HepG2 (cell line): ENCODE measurements at regions not wholly inside any gene's neighbourhood (a gene's known extent, or its start where the extent isn't known, plus 50 kb on each side); places are given as distances from the start of the nearest gene placed in this dataset.
A peak's percentile ranks its signal among the peaks of the same experiment; 100 is the strongest.

Experiments
- ATAC-seq: fragments of 200-7000 bp; cut with Tn5 transposase; 3 replicates; pipeline ENCODE4 v1.9.1; 2020; ENCODE audit warnings: mild to moderate bottlenecking, moderate library complexity
- BruUV-seq: library from RNA; stranded (reverse); fragments of 400-500 nt; replicated peaks from 2 replicates; lab custom pipeline; 2021; lab: Mats Ljungman, UMichigan
- CTCF ChIA-PET: fragments of 300-600 bp; formaldehyde crosslinking; extraction: SDS; loops from one replicate; lab custom pipeline; 2021; ENCODE audit warnings: low total read pairs, inconsistent platforms, low intra/inter-chr PET ratio; lab: Yijun Ruan, JAX
- POLR2A ChIA-PET: fragments of 350-600 bp; sonication (Branson Sonifier 250); formaldehyde crosslinking; loops from one replicate; lab custom pipeline; 2020; ENCODE audit warnings: antibody characterized with exemption, inconsistent platforms; lab: Yijun Ruan, JAX
- DNase-seq: peaks from one replicate; pipeline ENCODE4 v3.0.0-alpha.2; 2015; ENCODE audit warnings: low spot score
- FAIRE-seq: peaks from 3 replicates; lab custom pipeline; 2011; peaks lifted over from hg19 to GRCh38; lab: Jason Lieb, UNC
- H2AFZ ChIP-seq: one replicate; pipeline ENCODE4 v1.6.1; 2011; ENCODE audit warnings: low read length, inconsistent platforms
- H3K27ac ChIP-seq: fragments of 300-600 bp; 3 replicates; pipeline ENCODE4 v1.8.0; 2011; ENCODE audit warnings: mixed run types, mild to moderate bottlenecking, mixed read lengths, low read length, inconsistent platforms; ENCODE audit not compliant: insufficient read depth; ENCODE audit errors: extremely low read length
- H3K27me3 ChIP-seq, 2 experiments: fragments of 200-600 bp in 1 of 2; 2 replicates in 1 of 2; 3 replicates in 1 of 2; pipeline versions ENCODE4 v1.6.0 to v1.8.0; 2011; ENCODE audit warnings: low read length in 2 of 2, mild to moderate bottlenecking in 2 of 2, moderate library complexity in 2 of 2, inconsistent platforms in 1 of 2; ENCODE audit not compliant: insufficient read depth in 2 of 2, control insufficient read depth in 1 of 2
- H3K36me3 ChIP-seq, 2 experiments: fragments of 200-600 bp in 1 of 2; replicated peaks in 1 of 2; 2 replicates in 1 of 2; 3 replicates in 1 of 2; pipeline versions ENCODE4 v1.5.1 to v1.8.0; 2011; ENCODE audit warnings: low read length in 2 of 2, inconsistent platforms in 1 of 2; ENCODE audit not compliant: insufficient read depth in 2 of 2, control insufficient read depth in 1 of 2
- H3K4me1 ChIP-seq: 2 replicates; pipeline ENCODE4 v1.5.1; 2012; ENCODE audit warnings: low read length, inconsistent platforms; ENCODE audit not compliant: insufficient read depth
- H3K4me2 ChIP-seq: 2 replicates; pipeline ENCODE4 v1.6.0; 2011; ENCODE audit warnings: low read depth, low read length, inconsistent platforms
- H3K4me3 ChIP-seq, 3 experiments: fragments of 200-600 bp in 1 of 3; sonication (generic), shearing (Covaris generic) in 1 of 3; replicated peaks in 1 of 3; 2 replicates each; pipeline ENCODE4 v1.5.1; 2011 to 2016; ENCODE audit warnings: low read length in 3 of 3, inconsistent platforms in 2 of 3, low read depth in 2 of 3, mild to moderate bottlenecking in 2 of 3, control low read depth in 1 of 3, mixed read lengths in 1 of 3; ENCODE audit not compliant: insufficient read depth in 1 of 3
- H3K79me2 ChIP-seq: one replicate; pipeline ENCODE4 v1.6.1; 2011; ENCODE audit warnings: low read length, inconsistent platforms; ENCODE audit not compliant: insufficient read depth
- H3K9ac ChIP-seq: 2 replicates; pipeline ENCODE4 v1.6.0; 2011; ENCODE audit warnings: mild to moderate bottlenecking, low read depth, low read length, inconsistent platforms; ENCODE audit not compliant: insufficient read depth
- H3K9me3 ChIP-seq: 2 replicates; pipeline ENCODE4 v1.5.1; 2012; ENCODE audit warnings: mild to moderate bottlenecking, low read length
- H4K20me1 ChIP-seq: 2 replicates; pipeline ENCODE4 v1.6.0; 2011; ENCODE audit warnings: inconsistent platforms, mild to moderate bottlenecking, low read length, moderate library complexity; ENCODE audit not compliant: insufficient read depth
- CREB1 ChIP-seq, 2 experiments: fragments of 450-650 bp in 1 of 2; IDR thresholded peaks; 2 replicates each; pipeline ENCODE4 v1.6.1; 2016 to 2017; ENCODE audit warnings: control low read depth in 1 of 2, mild to moderate bottlenecking in 1 of 2, missing compliant biosample characterization in 1 of 2, missing genetic modification characterization in 1 of 2
- HNF4G ChIP-seq, 2 experiments: sonication (generic) in 1 of 2; formaldehyde crosslinking in 1 of 2; IDR thresholded peaks; 2 replicates each; pipeline versions ENCODE4 v1.4.0 to v1.6.1; 2011 to 2020; ENCODE audit warnings: borderline replicate concordance in 2 of 2, low read depth in 2 of 2, mild to moderate bottlenecking in 2 of 2, low read length in 1 of 2, missing genetic modification reagents in 1 of 2, moderate library complexity in 1 of 2
- JUND ChIP-seq: sonication (generic); formaldehyde crosslinking; IDR thresholded peaks from 2 replicates; pipeline ENCODE4 v1.8.0; 2022; ENCODE audit warnings: mild to moderate bottlenecking, missing genetic modification reagents
- MBD4 ChIP-seq: IDR thresholded peaks from 2 replicates; pipeline ENCODE4 v1.6.1; 2012; ENCODE audit warnings: low read length, inconsistent platforms, borderline replicate concordance
- MEIS1 ChIP-seq: sonication (generic); formaldehyde crosslinking; IDR thresholded peaks from 2 replicates; pipeline ENCODE4 v1.9.0; 2021; ENCODE audit warnings: mild to moderate bottlenecking, missing genetic modification reagents, moderate library complexity, borderline replicate concordance
- MTA1 ChIP-seq: sonication (generic); formaldehyde crosslinking; IDR thresholded peaks from 2 replicates; pipeline ENCODE4 v1.4.0; 2020; ENCODE audit warnings: missing genetic modification reagents, mild to moderate bottlenecking, borderline replicate concordance
- PITX1 ChIP-seq: sonication (generic); formaldehyde crosslinking; IDR thresholded peaks from 2 replicates; pipeline ENCODE4 v1.5.1; 2020; ENCODE audit warnings: mild to moderate bottlenecking, missing genetic modification reagents
- RAD51 ChIP-seq: fragments of 450-650 bp; IDR thresholded peaks from 2 replicates; pipeline ENCODE4 v1.6.1; 2016; ENCODE audit warnings: borderline replicate concordance
- RARG ChIP-seq: sonication (generic); formaldehyde crosslinking; IDR thresholded peaks from 2 replicates; pipeline ENCODE4 v1.4.0; 2020; ENCODE audit warnings: low read depth, mild to moderate bottlenecking, missing genetic modification reagents
- REL ChIP-seq: sonication (generic); formaldehyde crosslinking; conservative IDR thresholded peaks from 2 replicates; pipeline ENCODE4 v1.8.0; 2022; ENCODE audit warnings: mild to moderate bottlenecking, missing genetic modification reagents, moderate library complexity
- ZKSCAN1 ChIP-seq: fragments of 150-350 bp; IDR thresholded peaks from 2 replicates; pipeline ENCODE4 v1.6.1; 2014; ENCODE audit warnings: low read length
- ZNF235 ChIP-seq: sonication (generic); formaldehyde crosslinking; IDR thresholded peaks from 2 replicates; pipeline ENCODE4 v1.8.1; 2023; ENCODE audit warnings: mild to moderate bottlenecking, missing genetic modification reagents, borderline replicate concordance
- WGBS: methylation state at CpG from one replicate; pipeline ENCODE4 v1.1.6; 2017; ENCODE audit warnings: low lambda C conversion rate; 5-methylcytosine and 5-hydroxymethylcytosine counted together
- in situ Hi-C: cut with HindIII; loops from 2 replicates; pipeline ENCODE4 v1.10.0; 2017; ENCODE audit warnings: low pct_unique_long_range_greater_than_20kb; ENCODE audit not compliant: extremely low pct_ligation_motif_present
- intact Hi-C: fragments of 100-400 bp; cut with micrococcal nuclease; formaldehyde crosslinking; loops from one replicate; pipeline ENCODE4 v1.10.0; 2022; ENCODE audit not compliant: unreplicated experiment
- TF ChIP-seq, protein P1 (sequence below): sonication (generic); formaldehyde crosslinking; IDR thresholded peaks from 2 replicates; pipeline ENCODE4 v1.9.0; 2021; ENCODE audit warnings: missing genetic modification reagents, borderline replicate concordance
- TF ChIP-seq, protein P2 (sequence below): sonication (generic); formaldehyde crosslinking; IDR thresholded peaks from 2 replicates; pipeline ENCODE4 v1.5.0; 2020; ENCODE audit warnings: missing genetic modification reagents
- TF ChIP-seq, protein P3 (sequence below): sonication (generic); formaldehyde crosslinking; IDR thresholded peaks from 2 replicates; pipeline ENCODE4 v1.4.0; 2020; ENCODE audit warnings: missing genetic modification reagents, borderline replicate concordance
- TF ChIP-seq, protein P4 (sequence below): sonication (generic); formaldehyde crosslinking; IDR thresholded peaks from 2 replicates; pipeline ENCODE4 v1.4.0; 2020; ENCODE audit warnings: missing genetic modification reagents, borderline replicate concordance

DNA sequence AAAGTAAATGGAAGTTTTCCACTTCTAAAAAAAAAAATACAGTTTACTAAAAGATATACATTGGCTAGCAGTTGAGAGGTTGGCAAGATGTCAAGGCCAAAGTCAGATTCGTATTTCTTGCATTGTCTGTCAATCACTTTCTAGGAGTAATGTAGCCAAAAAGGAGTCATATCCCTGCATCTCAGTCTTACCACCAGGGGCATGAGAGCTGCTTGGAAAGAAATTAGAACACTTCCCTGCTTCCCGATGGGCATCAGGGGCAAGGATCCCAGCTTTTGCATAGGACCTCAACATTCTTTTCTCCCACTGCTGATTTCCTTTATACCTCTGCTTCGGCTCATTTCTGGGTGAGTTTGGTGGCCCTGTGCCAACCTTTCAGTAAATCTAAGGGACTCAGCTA is 581.0 kb upstream of the MAP3K7 start:
- Histone ChIP-seq H3K9me3 (no peaks in the 10 kb centered on the region), H3K4me3 (no peak overlapping the region), H3K9ac (no peak overlapping the region), H4K20me1 (no peaks in the 10 kb centered on the region), H3K27me3 (peaks cover 0 to 5% of the 10 kb centered on the region in 2 experiments; a peak in 1 of 5 replicates), H3K4me2 (no peak overlapping the region), H3K79me2 (no peaks in the 10 kb centered on the region), H2AFZ (no peak overlapping the region), H3K36me3 (no peaks in the 10 kb centered on the region), H3K27ac (no peak overlapping the region), H3K4me1 (no peaks in the 10 kb centered on the region)
- BruUV-seq = no TSS peak
- 0% methylated on average over 3 of the region's 3 CpGs for WGBS
- in situ Hi-C loops = no loop called here
- FAIRE-seq (no peak), DNase-seq (peak; percentile 3), ATAC-seq (peak; percentile 45; the same call in 1 of the 3 replicates)
- ChIA-PET POLR2A (no interaction called here), CTCF (no interaction called here)
- intact Hi-C loops = no loop called here
- TF ChIP-seq RAD51 = no peak
- TF ChIP-seq, protein P1, sequence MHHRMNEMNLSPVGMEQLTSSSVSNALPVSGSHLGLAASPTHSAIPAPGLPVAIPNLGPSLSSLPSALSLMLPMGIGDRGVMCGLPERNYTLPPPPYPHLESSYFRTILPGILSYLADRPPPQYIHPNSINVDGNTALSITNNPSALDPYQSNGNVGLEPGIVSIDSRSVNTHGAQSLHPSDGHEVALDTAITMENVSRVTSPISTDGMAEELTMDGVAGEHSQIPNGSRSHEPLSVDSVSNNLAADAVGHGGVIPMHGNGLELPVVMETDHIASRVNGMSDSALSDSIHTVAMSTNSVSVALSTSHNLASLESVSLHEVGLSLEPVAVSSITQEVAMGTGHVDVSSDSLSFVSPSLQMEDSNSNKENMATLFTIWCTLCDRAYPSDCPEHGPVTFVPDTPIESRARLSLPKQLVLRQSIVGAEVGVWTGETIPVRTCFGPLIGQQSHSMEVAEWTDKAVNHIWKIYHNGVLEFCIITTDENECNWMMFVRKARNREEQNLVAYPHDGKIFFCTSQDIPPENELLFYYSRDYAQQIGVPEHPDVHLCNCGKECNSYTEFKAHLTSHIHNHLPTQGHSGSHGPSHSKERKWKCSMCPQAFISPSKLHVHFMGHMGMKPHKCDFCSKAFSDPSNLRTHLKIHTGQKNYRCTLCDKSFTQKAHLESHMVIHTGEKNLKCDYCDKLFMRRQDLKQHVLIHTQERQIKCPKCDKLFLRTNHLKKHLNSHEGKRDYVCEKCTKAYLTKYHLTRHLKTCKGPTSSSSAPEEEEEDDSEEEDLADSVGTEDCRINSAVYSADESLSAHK (CRISPR knock-in tag) = no peak
- TF ChIP-seq MBD4 = no peak
- no peak for TF ChIP-seq MTA1
- TF ChIP-seq, protein P2, sequence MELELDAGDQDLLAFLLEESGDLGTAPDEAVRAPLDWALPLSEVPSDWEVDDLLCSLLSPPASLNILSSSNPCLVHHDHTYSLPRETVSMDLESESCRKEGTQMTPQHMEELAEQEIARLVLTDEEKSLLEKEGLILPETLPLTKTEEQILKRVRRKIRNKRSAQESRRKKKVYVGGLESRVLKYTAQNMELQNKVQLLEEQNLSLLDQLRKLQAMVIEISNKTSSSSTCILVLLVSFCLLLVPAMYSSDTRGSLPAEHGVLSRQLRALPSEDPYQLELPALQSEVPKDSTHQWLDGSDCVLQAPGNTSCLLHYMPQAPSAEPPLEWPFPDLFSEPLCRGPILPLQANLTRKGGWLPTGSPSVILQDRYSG (CRISPR knock-in tag) = no peak
- TF ChIP-seq JUND = no peak
- TF ChIP-seq, protein P3, sequence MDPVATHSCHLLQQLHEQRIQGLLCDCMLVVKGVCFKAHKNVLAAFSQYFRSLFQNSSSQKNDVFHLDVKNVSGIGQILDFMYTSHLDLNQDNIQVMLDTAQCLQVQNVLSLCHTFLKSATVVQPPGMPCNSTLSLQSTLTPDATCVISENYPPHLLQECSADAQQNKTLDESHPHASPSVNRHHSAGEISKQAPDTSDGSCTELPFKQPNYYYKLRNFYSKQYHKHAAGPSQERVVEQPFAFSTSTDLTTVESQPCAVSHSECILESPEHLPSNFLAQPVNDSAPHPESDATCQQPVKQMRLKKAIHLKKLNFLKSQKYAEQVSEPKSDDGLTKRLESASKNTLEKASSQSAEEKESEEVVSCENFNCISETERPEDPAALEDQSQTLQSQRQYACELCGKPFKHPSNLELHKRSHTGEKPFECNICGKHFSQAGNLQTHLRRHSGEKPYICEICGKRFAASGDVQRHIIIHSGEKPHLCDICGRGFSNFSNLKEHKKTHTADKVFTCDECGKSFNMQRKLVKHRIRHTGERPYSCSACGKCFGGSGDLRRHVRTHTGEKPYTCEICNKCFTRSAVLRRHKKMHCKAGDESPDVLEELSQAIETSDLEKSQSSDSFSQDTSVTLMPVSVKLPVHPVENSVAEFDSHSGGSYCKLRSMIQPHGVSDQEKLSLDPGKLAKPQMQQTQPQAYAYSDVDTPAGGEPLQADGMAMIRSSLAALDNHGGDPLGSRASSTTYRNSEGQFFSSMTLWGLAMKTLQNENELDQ (CRISPR knock-in tag) = no peak
- TF ChIP-seq CREB1 (IDR thresholded peaks at IDR 0.05) = no peak
- no peak for TF ChIP-seq CREB1 (CRISPR knock-in tag; IDR thresholded peaks at IDR 0.05)
- no peak for TF ChIP-seq HNF4G (IDR thresholded peaks at IDR 0.05; ENCODE audit: borderline replicate concordance, low read depth, low read length)
- TF ChIP-seq HNF4G (CRISPR knock-in tag; IDR thresholded peaks at IDR 0.05; ENCODE audit: borderline replicate concordance, low read depth) = no peak
- no peak for TF ChIP-seq ZNF235 (CRISPR knock-in tag)
- no peak for TF ChIP-seq MEIS1
- no peak for TF ChIP-seq REL (CRISPR knock-in tag)
- TF ChIP-seq, protein P4, sequence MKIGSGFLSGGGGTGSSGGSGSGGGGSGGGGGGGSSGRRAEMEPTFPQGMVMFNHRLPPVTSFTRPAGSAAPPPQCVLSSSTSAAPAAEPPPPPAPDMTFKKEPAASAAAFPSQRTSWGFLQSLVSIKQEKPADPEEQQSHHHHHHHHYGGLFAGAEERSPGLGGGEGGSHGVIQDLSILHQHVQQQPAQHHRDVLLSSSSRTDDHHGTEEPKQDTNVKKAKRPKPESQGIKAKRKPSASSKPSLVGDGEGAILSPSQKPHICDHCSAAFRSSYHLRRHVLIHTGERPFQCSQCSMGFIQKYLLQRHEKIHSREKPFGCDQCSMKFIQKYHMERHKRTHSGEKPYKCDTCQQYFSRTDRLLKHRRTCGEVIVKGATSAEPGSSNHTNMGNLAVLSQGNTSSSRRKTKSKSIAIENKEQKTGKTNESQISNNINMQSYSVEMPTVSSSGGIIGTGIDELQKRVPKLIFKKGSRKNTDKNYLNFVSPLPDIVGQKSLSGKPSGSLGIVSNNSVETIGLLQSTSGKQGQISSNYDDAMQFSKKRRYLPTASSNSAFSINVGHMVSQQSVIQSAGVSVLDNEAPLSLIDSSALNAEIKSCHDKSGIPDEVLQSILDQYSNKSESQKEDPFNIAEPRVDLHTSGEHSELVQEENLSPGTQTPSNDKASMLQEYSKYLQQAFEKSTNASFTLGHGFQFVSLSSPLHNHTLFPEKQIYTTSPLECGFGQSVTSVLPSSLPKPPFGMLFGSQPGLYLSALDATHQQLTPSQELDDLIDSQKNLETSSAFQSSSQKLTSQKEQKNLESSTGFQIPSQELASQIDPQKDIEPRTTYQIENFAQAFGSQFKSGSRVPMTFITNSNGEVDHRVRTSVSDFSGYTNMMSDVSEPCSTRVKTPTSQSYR = no peak
- TF ChIP-seq RARG (CRISPR knock-in tag) = no peak
- TF ChIP-seq ZKSCAN1 = no peak
- TF ChIP-seq PITX1 = no peak
